NCI-H2171 treated with DMSO at 0.1 percent for 48 hours (cell line): ENCODE measurements at regions not wholly inside any gene's neighbourhood (a gene's known extent, or its start where the extent isn't known, plus 50 kb on each side); places are given as distances from the start of the nearest gene placed in this dataset.

Experiments
- DNase-seq: peaks from one replicate; lab custom pipeline; 2025; lab: John Stamatoyannopoulos, UW

DNA sequence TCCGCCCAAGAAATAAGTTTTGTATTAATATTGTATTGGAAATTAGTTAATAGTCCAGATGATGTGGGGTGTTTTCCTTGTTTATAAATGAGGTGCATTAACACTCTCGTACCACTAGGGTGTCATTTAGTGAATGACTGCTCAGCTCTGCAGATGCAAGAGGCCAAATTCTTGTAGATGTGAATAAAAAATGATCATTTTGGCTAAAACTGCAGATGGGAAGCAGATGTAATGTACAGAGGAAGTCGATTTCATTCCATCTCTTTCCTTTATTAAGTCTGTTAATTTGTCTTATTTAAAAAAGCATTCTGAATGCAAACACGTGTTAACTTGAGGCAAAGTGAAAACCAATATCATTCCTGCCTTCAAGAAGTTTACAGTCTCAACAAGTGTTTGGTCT, 108.1 kb downstream of the DHX15 start:
- peak; percentile 7 for DNase-seq

DNA sequence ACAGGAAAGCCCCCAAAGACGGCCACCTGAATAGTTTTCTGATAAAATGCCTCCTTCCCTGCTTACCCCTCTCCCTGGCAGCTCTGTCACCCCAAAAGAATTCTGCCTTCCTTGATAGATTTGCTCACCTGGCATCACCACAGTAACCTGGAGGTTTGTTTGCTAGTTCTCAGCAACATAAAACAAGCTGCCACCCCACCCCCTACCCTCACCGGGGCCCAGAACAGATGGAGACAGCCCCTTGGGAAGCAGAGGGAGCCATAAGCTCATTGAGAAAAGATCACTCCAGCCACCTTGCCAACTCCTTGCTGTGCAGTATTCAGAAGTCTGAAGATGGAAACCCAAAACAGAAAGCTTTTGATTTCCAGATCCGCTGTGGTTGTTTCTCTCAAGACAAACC, 108.6 kb downstream of the DHX15 start:
- DNase-seq = peak; percentile 83

DNA sequence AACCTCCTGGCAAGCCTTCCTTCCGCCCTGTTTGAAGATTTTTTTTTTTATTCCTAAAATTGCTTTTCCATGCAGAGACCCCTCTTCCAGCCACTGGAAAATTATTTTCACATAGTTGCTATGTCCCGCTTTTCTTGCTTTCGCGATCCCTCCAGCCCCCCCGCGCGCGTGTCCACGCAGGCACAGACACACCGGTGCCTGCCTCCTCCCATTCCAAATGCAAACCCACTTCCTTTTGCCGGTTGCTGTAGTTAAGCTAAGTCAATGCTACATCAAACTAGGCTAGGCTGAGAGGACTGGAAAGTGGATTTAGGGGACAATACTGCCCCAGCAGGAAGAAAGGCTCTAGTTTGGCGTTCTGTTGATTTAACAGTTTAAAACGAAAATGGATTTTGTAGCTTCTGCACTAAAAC, 111.0 kb downstream of the DHX15 start:
- DNase-seq = no peak

DNA sequence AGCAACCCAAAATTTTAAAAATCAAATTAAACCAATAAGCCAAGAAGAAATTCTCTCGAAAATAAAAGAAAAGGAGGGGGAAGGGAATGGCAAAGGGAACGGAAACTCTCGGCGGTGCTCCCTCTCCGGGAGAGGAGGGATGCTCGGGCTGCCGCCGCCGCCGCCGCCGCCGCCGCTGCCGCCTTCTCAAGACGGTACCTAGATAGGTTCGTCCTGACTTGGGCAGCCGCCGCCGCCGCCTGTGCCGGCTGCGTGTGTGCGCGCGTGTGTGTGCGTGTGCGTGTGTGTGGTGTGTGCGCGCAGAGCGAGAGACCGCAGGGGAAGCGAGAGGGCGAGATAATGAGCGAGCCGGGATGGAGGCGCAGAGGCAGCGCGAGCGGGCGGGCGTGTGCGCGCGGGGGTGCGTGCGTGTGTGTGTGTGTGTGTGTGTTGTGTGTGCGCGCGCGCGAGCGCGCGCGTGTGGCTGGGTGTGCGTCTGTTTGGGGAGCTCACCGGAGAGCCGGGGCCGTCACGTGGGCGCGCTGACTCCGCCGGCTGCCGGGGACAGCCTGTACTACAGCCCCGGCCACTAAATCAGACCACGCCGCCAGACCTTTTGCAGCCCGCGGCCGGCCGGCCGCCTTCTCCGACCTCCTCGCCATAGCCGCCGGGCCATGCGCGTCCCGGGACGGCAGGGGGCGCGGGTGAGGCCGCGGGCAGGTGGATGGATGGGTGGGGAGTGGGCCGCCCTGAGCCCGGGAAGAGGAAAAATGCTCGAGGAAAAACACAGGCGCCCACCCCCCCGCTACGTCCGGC, 111.6 kb downstream of the DHX15 start:
- DNase-seq = peak; percentile 50

DNA sequence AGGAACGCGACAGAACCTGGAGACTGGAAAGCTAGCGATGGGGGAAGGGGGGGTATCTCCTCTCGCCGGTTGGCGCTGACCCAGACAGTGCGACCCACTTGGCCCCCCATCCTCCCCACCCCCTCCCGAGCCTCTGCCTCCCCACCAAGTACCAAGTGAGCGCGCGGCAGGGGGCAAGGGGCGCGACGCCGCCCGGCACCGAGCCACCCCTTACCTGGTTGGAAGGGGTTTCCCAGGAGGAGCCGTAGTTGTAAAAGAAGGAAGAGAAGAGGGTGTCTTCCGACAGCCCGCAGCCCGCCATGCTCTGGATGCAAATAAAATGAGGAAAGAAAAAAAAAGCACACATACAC, 112.2 kb downstream of the DHX15 start:
- DNase-seq = no peak

DNA sequence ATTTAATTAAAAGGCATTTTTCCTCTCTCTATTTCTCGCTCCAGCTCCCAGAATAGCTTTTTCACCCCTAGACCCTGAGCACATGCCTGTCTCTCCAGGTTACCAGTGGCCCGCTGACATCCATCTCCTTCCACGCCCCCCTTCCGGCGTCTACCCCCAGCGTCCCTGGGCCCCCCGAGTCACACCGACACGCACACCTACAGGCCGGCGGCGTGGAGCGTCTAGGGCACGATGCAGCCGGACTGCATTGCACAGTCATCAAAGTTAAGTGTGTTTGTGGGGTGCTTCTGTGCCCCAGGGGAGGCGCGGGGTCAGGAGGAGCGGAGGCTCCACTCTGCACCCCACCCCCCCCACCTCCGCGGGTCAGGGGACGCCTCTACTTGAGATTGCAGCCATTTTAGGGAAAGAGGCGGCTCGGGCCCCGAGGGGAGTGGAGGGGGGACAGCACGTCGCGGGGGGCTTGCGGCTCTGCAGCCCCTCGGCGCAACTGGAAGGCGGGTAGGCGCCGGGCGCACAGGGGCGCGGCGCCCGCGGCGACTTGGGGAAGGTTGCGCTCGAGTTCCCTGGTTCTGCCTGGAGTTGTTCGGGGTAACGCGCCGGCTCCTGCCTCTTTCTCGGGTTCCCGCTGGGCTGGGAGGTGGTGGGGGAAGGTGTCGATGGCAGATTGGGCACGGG, 112.7 kb downstream of the DHX15 start:
- DNase-seq = peak; percentile 1

DNA sequence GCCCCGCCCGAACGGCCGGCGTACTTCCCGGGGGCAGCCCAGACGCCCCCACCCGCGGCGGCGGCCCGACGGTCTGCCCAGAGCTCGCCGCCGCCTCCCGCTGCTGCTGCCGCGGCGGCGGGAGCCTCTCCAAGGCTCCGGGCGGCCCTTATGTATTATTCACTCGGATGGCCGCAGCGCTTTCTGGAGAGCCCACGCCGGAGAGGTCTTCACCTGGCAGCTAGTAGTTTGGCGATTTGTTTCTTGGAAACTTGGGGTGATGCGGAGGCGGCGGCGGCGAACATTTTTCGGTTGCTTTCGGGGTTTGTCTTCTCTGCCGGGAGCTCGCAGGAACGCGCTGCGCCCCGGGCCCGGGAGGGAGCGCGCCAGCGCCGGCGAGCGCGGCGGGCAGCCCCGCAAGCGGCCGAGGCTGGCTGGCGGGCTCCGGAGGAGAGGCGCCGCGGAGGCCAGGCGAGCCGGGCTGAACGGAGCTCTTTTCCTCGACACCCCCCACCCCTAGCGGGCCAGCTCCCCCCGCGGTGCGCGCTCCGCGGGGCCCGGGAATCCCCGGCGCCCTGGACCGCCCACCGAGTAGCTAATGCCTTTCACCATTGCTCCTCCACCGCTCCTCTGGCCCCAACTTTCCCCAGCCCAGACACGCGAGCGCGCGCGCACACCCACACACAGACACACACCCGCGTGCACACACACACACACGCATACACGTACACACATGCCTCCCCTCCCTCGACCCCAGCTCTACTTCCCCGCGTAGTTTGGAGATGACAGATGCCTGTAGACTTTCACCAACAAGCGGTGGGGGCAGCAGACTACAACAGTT, 113.5 kb downstream of the DHX15 start:
- DNase-seq = peak; percentile 1

DNA sequence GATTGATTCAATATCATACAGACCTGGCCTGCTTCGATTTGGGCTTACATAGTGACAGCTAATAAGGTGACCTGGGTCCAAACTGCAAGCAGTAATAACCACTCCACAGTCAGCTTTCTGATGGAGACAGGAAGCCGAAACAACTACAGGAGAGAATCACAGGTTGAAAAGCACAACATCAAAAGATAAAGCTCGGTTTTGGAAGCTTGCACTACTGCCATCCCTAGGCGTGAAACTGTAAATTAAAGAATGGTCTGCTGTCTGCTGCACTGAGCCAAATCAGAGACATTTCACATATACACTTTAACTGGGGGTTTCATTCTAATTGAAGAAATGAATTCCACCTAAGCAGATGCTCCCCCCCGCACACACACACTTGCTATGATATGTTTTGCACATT, 116.3 kb downstream of the DHX15 start:
- no peak for DNase-seq

DNA sequence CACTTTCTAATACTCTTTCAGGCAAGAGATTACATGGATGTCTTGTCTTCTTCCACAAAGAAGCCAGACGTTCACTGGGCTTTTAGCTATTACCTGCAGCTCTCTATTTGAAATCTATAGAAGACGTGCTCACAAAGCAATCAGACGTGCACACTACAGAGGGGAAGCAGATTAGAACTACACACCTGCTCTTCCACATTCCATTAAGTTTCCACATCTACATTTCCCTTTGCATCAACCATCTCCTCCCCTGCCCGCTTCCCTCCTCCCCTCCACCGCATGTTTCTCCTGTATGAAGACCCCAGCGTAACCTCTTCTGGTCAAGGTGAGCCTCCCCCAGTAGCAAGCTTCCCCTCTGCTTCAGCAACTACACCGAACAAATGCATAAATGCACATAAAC, 119.8 kb downstream of the DHX15 start:
- DNase-seq = no peak

DNA sequence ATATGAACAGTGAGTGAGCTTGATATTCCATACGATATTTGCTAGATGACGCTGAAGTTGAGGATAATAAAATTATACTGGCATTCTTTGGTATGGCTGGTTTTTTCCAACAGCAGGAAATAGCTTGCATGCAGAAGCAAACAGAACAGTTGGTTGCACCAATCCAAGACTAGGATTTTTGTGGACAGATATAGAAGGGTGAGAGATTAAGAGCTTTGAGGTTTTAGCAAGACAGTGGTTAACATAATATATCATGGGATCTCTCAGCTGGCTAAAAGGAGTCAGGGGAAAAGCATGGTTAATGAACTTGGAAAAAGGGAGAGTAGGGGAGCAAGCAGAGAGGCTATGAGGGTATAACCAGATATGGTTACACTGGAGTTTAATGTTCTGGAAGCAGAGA, 127.9 kb downstream of the DHX15 start:
- DNase-seq = no peak

DNA sequence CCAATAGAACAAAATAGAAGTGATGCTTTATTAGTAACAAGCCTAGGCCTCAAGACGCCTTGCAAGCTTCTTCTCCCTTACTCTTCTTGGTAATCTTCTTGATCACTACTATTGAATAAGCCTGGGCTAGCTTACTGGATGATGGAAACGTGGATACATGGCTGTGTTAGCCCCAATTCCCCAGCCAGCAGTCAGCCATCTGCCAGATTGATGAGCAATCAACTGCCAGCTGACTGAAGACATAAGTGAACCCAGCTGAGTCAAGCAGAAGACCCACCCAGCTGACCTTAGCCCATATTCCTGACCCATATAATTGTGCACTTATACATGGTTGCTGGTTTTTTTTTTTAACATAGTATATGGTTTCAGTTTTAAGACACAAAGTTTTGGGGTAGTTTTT, 130.4 kb downstream of the DHX15 start:
- DNase-seq = no peak

DNA sequence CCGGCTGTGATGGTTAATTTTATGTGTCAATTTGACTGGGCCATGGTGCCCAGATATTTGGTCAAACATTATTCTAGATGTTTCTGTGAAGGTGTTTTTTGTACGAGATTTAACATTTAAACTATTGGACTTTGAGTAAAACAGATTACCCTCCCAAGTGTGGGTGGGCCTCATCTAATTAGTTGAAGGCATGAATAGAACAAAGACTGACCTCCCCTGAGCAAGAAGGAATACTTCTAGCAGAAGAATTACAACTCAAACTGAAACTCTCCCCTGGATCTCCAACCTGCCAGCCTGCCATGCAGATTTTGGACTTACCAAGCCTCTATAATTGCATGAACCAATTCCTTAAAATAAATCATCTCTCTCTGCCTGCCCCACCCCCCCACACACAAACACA, 132.5 kb downstream of the DHX15 start:
- no peak for DNase-seq

DNA sequence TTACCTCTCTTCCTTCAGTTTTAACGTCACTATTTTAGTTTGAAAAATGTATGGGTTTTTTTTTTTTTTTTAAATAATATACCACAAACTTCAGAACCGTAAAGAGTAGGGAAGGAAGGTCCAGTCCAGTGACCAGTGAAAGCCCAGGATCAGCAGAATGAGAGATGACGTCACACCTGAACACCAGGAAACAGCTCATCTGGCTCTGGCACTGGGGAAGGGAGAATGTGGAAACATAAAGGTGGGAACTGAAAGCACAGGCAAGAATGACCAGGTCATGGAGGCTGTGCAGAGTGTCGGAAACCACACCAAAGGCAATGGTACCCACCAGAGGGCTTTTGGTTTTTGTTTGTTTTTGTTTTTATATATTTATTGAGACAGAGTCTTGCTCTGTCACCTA, 141.2 kb downstream of the DHX15 start:
- DNase-seq = no peak

DNA sequence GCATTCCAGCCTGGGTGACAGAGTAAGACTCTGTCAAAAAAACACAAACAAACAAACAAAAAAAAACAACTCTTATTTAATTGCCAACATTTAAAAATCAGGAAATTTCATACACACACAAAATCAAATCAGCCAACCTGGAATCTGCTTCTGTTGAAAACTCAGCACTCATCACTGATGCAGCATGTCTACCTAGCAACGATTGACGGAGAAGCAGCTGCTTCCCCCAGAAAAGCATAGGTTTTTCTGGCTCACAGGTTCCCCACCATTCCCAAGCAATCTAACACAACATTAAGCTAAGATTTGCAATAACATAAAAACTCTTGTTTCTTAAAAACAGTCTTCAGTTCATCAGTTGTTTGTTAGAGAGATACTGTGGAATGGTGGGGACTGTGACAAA, 143.6 kb downstream of the DHX15 start:
- no peak for DNase-seq

DNA sequence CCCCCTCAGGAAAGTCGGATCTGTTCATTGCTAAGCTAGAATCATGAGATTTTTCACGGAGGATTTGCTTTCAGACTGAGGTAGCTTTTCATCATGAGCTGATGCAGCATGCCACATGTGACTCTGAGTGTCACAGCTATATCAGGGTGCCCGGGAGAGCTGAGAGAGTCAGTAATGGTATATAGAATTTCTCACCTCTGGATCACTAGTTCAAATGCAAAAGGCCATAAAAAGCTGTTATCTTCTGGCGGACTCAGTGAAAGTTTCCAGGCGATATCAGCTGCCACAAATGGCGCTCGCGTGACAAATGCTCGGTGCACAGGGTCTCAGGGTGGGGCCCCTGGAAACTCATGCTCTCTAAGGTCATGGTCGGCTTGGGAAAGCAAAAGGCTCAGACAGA, 150.1 kb downstream of the DHX15 start:
- DNase-seq = no peak

DNA sequence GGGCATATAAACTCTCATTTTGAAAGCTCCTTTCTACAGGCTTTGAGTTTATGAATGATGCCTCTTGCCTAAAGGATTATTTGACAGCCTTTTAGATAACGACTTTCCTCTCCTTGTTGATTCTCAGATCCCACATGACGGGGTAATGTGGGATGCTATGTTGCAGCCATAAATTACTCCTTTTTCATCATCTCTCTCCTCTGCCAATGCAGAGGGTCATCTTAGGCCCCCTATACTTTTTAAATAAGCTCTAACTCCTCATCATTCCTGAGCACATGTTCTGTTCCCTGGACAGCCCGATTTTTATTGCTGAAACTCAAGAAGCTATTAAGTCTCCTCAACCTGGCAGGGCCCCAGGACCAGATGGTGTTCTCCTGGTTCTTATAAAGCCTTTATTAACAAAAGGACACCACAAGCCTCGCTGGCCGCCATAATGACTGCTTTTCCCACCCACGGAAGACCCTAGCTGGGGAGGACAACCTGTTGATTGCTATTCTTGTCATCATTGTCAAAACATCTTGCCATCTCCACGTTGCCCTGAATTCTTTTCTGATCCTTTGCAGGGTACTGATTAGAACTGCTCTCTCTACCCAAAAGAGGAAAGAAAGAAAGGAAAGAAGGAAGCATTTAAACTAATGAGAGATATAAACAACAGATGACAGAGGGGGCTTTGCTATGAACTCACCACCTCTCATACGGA, 150.7 kb downstream of the DHX15 start:
- DNase-seq = peak; percentile 31

DNA sequence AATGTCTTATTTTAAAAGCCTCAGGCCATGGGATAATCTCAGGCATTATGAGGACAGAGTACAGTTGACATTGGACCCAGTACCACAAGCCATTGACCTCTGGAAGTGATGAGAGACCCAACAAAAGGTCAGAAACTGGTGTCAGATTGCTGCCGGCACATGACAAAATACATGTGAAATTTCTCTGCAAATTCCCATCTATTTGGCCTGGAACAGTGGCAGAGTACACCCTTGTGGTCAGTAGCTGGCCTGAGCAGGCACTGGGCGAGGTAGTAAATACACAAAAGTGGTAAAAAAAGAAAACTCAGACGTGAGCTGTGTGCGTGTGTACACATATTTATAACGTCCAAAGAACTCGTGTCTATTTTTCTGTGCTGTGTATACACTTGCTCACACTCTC, 155.5 kb downstream of the DHX15 start:
- DNase-seq = no peak

DNA sequence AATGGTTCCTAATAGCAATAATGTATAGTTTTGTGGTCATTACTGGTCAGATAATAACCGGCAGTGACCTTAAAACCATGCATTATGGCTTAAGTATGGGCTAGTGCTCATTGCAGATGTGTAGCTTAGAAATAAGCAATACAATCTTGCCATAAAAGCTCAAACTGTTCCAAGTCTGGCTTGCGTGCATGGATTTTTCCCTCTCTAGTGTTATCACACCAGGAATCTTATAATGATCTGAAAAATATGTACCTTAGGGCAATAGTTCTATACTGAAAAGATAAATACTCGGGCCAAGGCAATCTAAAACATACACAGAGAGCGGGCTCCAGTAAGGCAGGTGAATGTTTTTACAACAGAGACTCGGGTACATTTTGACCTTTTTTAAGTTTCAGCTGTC, 157.8 kb downstream of the DHX15 start:
- no peak for DNase-seq

DNA sequence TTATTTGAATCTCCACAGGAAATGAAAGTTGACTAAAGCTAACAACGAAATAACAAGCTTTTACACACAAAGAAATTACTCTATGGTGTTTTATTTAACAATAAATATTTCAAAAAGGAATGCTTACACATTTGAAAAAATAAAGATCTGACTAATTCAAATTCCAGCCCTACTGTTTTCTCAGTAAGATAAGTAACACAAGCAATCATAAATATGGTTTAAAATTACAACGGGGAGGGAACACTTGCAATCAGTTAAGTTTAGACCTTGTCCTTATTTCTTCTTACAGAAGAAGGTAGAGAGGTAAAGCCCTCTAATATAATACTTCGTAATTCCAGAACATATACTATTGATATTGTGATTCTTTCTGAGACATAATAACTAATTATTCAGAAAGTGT, 158.5 kb downstream of the DHX15 start:
- no peak for DNase-seq

DNA sequence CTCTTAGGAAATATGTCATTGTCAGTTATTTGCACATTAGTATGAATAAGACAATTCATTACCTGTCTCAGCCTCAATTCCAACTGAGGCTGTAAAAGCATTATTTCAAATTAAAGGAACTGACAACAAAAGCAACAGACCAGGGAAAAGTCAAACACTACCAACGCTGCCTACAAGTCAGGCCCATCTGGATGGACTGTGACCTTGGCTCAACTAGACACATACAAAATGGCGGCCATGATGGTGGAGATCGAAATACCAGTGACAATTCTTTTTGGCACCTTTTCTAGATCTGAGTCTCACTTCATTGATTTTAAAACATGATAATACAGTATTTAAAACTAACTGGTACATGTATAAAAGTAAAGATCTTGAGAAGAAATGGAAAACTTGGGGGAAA, 160.7 kb downstream of the DHX15 start:
- no peak for DNase-seq

DNA sequence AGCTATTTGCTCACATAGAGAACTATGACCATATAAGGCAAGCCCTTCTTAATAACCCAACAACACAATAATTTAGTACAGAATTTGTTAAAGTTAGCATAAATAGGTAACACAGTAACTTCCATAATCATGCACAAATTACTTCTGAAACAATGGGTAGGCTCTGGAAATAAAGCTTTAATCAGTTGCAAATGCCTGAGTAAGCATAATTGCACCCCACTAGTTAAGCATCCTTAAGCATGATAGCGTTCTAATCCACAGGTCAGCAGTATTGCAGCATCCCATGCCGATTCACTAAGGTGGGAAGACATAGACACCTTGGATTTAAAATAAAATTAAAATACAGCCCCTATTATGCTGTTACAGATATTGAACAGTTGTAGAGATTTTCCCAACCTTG, 161.7 kb downstream of the DHX15 start:
- DNase-seq = no peak
